Right kidney (tissue), 1 donor: ENCODE measurements at regions not wholly inside any gene's neighbourhood (a gene's known extent, or its start where the extent isn't known, plus 50 kb on each side); places are given as distances from the start of the nearest gene placed in this dataset.

Experiments
- DNase-seq: peaks from one replicate; pipeline ENCODE4 v3.0.0-alpha.2; 2016

GRCh38 chr7:156095908-156096539 lies 283.8 kb upstream of the SHH start:
- no peak for DNase-seq

GRCh38 chr7:156094350-156095146 lies 282.3 kb upstream of the SHH start:
- no peak for DNase-seq

GRCh38 chr7:156092307-156092706 lies 280.0 kb upstream of the SHH start:
- DNase-seq, result no peak

- no peak for DNase-seq
These were observed 279.3 kb upstream of the SHH start for GRCh38 chr7:156091519-156092080.

- DNase-seq, result no peak
These were observed 278.7 kb upstream of the SHH start for GRCh38 chr7:156090988-156091387.

GRCh38 chr7:156089222-156089621 lies 277.0 kb upstream of the SHH start:
- no peak for DNase-seq

GRCh38 chr7:156088115-156088514 lies 275.9 kb upstream of the SHH start:
- DNase-seq, result no peak

- DNase-seq, result no peak
These were observed 270.1 kb upstream of the SHH start for GRCh38 chr7:156082048-156083040.

GRCh38 chr7:156080596-156080995 lies 268.3 kb upstream of the SHH start:
- DNase-seq, result no peak

GRCh38 chr7:156080046-156080445 lies 267.8 kb upstream of the SHH start:
- no peak for DNase-seq

GRCh38 chr7:156079156-156079555 lies 266.9 kb upstream of the SHH start:
- DNase-seq, result no peak

GRCh38 chr7:156074982-156075615 lies 262.8 kb upstream of the SHH start:
- no peak for DNase-seq

GRCh38 chr7:156074084-156074483 lies 261.8 kb upstream of the SHH start:
- no peak for DNase-seq

- no peak for DNase-seq
These were observed 261.2 kb upstream of the SHH start for GRCh38 chr7:156073366-156074052.

GRCh38 chr7:156071612-156072011 lies 259.3 kb upstream of the SHH start:
- no peak for DNase-seq

GRCh38 chr7:156069891-156070290 lies 257.6 kb upstream of the SHH start:
- no peak for DNase-seq

GRCh38 chr7:156067156-156067555 lies 254.9 kb upstream of the SHH start:
- DNase-seq, result no peak

- DNase-seq, result no peak
These were observed 253.1 kb upstream of the SHH start for GRCh38 chr7:156065400-156065799.

GRCh38 chr7:156064971-156065386 lies 252.7 kb upstream of the SHH start:
- no peak for DNase-seq

GRCh38 chr7:156063241-156063810 lies 251.1 kb upstream of the SHH start:
- no peak for DNase-seq

- no peak for DNase-seq
These were observed 250.0 kb upstream of the SHH start for GRCh38 chr7:156062286-156062685.
